Stimulated activated CD4-positive, alpha-beta T cell treated with anti-CD3 and anti-CD28 coated beads, Interleukin-2, amount 100 ng/mL, for 24 hours (primary cell): ENCODE measurements at regions not wholly inside any gene's neighbourhood (a gene's known extent, or its start where the extent isn't known, plus 50 kb on each side); places are given as distances from the start of the nearest gene placed in this dataset.
"Not testable (repeated sequence)": the region's sequence is repeated elsewhere in the genome, so short reads cannot be mapped to it uniquely, and the experiment has no call there.

Source experiments
- DNase-seq, 2 donors: peaks; one replicate each; pipeline ENCODE4 v3.0.0-alpha.2; 2020

DNA sequence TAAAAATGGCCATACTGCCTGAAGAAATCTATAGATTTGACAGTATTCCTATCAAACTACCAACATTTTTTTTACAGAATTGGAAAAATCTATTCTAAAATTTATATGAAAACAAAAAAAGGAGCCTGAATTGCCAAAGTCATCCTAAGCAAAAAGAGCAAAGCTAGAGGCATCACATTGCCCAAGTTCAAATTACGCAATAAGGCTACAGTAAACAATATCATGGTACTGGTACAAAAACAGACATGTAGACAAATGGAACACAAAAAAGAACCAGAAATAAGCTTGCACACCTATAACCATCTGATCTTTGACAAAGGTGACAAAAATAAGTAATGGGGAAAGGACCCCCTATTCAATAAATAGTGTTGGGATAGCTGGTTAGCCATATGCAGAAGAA, 50.2 kb upstream of the THSD7B start:
- no peak for DNase-seq

DNA sequence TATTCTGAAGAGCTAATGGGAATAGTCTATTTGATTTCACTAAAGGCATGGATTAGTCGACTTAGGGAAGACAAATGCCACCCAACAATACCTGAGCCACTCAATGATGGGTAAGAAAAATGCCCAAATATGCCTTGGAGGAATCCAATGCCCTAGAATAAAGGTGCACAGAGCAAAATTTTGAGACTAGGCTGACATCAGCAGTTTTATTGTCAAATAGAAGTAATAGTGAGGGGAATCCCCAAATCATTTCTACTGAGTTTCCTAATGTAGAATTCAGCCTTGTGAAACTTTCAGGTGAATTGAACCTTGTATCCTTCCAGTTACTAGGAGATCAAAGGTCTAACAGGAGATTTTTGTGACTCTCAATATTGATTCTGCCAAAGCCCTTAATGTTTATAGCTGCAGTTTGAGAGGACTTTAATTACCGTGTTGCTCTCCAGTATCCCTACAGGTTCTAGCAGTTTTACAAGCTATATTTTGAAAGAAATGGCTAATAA, 50.8 kb upstream of the THSD7B start:
- DNase-seq = no peak

DNA sequence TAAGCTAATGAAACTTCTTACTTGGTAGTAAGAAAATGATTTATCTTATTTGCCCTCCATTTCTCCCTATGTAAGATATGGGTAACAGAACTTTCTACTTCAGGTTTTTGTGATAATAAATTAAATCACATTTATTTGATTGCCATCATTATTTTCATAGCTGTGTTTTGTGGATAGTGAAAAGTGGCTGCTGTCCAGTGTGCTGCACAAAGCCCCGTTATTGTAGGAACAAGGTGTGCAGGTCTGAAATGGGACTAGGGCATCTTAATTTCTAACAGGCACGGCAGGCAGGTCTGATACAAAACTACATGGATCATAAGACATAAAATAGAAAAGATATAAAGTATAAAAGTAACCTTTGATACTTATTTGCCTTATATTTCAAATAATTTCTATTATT, 51.6 kb upstream of the THSD7B start:
- DNase-seq = no peak

DNA sequence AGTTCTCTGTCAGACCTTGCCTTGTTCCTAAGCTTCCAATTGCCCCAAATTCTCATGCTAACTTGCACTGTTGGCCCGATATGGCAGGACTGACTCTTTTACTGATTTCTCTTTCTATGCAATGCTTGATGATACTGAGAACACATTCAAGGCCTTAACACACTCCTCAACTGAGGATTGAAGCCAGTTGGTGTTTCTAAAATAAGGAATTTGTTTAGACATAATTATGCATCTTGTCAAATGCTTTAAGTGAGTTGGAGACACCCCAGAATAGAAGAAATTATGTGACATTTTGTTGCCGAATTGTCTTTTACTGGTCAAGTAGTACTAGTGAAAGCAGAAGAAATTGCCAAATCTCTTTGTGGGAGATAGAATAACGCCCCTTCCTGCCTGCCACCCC, 60.0 kb upstream of the THSD7B start:
- DNase-seq = no peak

DNA sequence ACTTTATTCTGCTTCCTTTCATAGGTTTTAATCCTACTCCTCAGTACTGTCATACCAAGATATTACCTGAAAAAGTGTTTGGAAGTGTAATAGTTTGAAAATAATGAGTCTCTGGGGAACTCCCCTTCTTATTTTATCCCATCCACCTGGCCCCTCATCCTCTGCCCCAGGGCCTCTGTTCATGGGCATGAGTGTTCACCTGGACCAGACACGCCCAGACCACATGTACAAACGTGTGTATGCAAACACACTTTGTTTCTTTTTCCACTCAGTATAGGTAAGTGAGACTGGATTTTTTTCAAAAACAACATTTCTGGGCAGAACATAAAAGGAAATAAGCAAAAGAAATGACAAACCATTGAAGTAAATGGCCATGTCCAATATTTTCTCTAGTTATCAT, 62.1 kb upstream of the THSD7B start:
- DNase-seq = no peak

DNA sequence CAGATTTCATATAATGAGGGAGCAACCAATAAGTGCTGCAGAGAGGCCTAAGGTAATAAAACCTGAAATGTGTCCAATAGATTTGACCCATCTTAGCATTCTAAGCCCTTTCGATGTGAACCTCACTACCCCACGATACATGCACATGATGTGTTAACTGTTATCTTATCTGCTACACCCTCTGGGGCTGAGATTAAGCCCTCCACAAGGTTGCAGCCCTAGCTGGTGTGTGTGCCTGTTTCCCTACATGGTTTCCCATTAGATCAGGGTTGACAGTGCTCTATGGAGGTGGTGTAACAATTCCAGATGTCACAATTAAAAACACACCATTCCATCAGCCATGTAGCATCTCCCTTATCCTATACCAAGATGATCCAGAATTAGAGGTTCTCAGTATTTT, 68.9 kb upstream of the THSD7B start:
- no peak for DNase-seq

DNA sequence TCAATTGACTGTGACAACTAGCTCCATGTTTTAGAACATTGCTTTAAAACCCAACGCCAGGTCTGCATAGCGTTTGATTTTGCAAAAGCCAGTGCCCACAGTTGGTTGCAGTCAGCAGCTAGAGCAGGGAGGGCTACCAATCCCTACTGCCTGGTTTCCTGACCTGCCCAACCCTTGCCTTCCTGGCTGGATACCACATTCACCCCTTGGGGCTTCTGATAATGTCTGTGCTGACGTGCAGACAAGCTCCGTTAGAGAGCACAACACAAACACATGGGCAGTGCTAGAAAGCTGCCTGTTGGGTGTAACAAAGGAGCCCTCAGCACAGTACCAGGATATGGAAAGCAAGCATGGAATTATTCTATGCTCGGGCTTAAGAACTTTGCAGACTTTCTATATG, 71.4 kb upstream of the THSD7B start:
- DNase-seq = no peak

DNA sequence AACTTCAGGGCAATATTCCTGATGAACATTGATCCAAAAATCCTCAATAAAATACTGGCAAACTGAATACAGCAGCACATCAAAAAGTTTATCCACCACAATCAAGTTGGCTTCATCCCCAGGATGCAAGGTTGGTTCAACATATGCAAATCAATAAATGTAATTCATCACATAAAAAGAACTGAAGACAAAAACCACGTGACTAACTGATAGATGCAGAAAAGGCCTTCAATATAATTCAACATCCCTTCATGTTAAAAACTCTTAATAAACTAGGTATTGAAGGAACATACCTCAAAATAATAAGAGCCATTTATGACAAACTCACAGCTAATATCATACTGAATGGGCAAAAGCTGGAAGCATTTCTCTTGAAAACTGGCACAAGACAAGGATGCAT, 85.3 kb upstream of the THSD7B start:
- not testable (repeated sequence) for DNase-seq

DNA sequence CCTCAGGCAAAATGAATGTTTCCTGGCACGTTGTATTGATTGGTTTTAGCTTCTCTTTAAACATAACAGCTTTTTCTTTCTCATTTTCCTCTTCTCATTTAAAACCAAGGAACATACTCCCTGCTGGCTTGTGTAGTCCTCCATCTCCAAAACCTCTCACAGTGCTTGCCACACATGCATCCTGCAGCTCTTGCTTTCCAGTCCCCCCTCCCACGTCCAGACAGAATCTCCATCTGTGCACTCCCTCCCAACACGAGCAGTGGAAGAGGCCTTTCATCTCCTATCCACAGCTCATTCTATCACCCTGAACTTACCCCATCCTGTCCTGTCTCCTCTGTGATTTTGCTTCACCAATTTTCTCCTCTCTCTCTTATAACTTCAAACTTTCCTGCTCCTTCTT, 99.6 kb upstream of the THSD7B start:
- no peak for DNase-seq

DNA sequence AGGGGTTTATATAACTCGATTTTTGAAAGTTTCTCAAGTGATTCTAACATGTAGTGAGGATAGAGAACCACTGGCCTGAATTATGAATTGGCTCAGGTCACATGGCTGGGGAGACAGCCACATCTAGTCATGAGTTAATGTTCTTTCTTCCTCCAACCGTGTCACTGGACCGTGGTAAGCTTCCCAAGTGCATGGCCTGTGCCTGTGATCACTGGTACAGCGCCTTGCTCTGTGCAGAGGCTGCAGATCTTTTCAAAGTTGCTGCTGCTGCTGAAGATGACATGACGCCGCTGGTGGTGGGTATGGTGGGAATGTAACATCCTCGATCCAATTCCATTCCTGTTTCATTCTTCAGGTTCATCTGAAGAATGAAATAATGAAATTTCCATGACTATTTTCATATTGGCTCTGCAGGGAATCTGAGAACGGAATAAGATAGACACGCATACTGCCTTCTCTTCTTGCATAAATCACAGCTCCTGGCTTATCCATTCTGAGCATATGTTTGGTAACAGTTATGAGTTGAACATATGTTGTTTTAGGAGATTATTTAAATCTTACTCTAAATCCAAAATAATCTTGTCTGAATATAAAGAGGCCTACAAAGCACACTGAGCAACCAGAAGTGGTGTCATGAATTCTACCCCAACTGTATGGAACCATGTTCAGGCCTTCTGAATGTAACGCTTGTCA, 100.5 kb upstream of the THSD7B start:
- DNase-seq = no peak

DNA sequence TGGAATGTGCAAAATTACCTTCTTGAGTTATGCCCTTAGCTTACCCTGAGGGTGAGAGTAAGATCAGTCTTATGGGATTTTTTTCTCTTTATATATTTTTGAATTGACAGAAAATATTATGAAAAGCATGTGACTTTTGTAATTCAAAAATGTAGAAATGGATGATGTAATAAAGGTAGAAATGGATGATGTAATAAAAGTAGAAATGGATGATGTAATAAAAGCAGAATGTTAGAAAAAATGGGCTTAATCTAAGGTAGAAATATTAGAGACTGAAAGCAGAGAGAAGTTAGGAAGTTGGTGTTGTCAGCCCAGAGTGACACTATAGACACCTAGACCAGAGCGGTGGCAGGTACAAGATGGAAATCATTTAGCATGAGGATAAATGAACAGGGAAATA, 107.1 kb upstream of the THSD7B start:
- DNase-seq = no peak

DNA sequence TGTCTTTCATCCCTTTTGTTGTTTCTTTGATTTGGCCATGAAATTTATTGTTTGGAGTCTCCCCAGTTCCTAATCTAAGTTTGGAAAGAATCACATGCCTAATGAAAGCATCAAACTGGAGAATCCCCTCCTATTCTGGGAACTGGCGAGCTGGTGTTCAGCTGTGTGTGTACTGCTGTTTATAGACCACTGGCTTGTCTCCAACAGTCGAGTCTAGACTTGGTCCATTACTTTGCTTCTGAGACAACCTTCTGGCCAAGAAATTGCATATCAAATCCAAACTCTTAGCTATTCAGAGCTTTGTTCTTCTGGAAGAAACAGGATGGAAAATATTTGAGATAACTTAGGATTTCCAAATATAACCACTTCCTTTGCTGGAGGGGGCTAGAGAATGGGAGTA, 111.5 kb upstream of the THSD7B start:
- DNase-seq = no peak

DNA sequence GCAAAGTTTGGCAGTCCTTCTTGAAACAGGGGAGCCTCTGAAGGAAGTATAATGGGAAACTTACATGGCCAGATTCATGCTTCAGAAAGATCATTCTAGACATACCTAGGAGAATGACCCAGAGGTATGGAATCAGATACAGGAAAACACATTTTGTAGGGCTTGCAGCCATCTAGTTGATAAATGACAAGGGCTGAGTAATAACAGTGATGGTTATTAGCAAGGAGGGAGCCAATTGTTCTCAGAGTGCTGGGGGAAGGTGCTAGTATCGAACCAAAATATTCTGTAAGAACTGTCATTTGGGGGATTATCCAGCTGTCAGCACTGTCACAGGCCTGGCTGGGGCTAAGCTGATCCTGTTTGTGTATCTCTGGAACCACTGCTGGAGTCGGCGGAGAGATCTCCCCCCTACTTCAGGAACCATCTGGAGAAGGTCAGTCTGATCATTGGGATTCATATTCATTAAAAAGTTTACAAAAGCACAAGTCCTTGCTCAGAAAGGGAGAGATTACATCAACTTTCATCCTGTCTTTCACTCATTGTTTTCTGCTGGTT, 113.8 kb upstream of the THSD7B start:
- no peak for DNase-seq

DNA sequence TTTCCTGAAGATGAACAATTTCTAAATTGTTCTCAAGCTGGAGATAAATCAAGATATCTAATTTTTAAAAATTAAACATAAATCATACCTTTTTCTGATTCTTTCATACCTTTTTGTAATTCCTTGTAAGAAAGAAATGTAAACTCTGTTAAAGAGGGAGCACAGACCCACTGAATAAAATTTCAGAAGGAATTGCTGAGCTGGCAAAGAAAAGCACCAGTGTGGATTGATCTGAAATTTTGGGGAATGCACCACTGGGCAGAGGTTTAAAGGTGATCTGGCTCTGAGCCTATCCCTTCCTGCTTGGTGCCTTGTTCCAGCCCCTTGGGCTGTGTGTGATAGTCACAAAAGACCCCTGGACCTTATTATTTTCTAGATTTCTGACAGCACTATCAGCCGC, 118.3 kb upstream of the THSD7B start:
- DNase-seq = no peak

DNA sequence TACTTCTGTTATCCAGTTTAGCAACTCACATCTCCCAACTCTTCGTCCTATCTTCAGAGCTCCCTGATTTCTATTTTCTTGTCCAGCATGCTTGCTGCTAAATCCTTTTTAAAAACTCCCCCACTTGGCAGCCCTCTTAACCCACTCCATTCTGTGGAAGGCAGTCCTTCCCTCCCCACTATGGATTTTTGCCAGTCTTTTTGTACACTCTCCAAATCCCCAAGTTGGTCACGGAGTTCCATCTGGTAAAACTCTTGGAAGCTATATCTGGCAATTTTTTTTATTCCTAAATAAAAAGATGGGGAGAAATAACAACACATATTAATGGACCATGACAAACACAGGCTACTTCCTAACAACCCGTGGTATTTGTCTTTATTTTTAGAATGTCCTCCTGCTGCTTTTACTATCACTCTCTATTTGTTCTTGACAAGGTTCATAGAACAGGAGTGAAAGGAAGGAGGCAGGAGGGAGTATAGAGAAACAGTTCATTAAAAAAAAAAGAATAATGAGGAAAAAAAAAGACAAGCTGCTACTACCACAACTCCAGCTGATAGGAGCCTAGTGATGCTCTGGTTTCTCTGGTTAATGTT, 120.0 kb upstream of the THSD7B start:
- DNase-seq = no peak

DNA sequence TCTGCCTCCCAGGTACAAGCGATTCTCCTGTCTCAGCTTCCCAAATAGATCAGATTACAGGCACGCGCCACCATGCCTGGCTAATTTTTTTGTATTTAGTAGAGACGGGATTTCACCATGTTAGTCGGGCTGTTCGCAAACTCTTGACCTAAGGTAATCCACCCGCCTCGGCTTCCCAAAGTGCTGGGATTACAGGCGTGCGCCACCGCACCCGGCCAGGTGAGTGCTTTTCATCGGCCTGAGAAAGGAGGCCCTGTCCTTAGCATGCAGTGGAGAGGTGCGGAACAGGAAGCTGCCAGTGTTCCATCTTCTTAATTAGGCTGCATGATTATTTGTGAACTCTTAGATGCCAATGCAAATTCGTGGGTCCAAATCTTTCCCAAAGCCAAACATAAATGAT, 125.7 kb upstream of the THSD7B start:
- no peak for DNase-seq

DNA sequence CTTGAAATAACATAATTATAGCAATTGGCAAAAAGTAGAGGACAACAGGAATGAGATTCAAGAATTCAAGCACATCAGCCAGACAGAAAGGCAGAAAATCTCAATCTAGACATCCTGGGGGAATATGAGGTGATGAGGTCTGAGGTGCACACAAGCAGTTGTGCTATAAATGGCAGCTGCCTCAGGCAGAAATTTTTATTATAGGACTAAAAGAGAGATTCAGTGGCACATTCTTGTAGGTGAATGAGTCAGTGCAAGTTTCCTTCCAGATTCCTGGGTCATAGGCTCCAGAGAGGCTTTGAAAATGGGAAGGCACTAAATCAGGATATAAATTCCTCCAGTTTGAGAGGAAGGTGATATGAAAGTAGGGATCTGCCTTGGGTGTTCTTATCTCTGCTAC, 127.2 kb upstream of the THSD7B start:
- DNase-seq = no peak

DNA sequence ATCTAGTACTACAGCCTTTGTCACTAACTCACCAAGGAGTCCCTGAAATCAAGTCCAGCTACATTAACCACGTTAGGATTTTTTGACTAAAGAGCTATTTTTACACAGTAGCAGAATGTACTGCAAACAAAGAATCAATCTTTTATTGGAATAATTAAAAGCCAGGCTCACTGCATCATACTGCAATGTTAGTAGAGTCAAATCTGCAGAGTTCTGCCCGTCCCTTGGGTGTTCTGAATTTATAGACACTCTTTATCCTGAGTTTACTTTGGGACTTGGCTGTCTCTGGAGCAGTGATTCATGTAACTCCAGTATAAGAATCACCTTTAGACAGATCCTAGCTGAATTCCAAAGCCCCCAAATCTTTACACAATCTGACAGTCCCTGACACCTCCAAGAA, 127.9 kb upstream of the THSD7B start:
- no peak for DNase-seq

DNA sequence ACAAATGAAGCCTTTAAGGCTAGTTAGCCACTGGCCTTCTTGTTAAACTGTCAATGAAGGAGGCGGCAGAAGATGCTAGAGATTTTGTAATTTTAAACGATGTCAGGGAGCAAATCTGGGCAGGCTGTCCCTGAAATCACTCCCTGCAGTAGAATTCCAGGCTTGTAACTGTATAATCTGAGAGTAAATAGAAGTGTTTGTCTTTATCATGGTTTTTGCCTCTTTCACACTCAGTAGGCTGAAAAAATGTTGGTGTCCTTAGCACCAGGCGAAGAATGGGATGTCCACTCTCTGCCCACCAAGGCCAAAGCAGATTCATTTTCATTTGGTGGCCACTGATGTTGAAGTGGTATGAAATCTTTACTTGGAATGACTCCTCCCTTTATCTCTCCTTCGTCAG, 136.9 kb upstream of the THSD7B start:
- no peak for DNase-seq

DNA sequence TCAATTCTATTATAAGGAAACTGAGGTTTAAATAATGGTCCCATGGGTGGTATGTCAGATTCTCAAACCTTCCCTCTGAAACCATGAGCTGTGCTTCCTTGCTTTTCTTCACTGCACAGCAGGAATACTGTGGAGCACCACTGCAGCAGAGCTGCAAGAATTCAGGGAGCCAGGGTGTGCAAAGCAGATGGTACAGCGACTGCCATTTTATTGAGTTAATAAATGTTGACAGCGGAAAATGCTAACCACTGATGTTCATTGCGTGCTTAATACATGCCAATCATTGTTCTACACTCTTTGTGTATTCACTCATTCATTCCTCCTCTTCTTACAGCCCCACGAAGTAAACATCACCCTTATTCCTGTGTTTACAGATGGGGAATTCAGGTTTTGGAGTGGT, 152.2 kb upstream of the THSD7B start:
- no peak for DNase-seq

DNA sequence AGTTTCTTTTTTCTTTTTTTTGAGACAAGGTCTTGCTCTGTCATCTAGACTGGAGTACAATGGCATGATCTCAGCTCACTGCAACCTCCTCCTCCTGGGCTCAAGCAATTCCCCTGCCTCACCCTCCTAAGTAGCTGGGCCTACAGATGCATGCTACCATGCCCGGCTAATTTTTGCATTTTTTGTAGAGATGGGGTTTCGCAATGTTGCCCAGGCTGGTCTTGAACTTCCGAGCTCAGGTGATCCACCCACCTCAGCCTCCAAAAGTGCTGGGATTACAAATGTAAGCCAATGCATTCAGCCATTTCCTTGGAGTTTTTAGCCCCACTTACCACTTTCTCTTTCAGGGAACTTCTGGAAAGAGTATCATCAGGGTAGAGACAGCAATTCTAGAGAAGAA, 153.3 kb upstream of the THSD7B start:
- no peak for DNase-seq

DNA sequence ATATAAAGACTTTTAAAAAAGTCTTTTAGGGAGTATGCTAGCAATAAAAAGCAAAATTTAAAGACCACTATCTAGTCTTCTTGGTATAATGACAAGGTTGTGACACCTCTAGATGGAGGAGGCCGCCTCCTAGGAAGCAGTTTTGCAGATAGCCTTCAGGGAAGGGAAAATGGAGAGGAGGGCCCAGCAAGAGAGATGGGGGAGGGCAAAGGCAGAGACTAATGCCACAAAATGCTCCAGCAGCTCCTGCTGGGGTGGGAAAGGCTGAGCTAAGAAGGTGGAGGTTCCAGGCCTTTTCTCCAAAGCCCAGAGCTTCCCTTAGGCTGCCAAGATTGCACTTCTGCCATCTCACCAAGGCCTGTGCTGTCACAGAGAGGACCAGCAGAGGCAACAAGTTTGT, 153.9 kb upstream of the THSD7B start:
- DNase-seq = no peak

DNA sequence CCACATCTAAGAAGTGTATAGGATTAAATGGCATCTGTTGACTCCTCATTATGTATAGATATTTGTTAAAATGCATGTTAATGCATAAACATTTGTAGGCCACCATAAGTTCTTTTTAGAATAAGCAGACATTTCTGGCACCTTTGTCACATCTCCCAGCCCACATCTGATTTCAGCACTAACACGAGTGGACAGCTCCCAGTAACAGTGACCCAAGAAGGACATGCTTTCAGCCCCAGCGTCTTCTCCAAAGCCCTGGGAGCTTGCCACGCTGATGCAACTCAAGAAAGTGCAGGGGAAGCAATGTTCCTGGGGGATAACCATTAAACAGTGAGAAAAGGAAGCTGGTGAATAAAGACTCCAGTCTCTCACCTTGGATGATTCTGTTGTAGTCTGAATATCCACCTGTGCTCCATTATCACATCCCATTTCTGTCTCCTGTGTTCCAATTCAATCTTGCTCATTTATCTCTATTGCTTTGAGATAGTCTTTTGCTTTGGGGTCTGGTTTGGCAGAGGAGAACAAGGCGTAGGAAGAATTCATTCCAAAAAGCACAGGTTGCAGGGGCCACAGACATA, 182.6 kb upstream of the THSD7B start:
- peak; percentile 6 to 17 for DNase-seq

DNA sequence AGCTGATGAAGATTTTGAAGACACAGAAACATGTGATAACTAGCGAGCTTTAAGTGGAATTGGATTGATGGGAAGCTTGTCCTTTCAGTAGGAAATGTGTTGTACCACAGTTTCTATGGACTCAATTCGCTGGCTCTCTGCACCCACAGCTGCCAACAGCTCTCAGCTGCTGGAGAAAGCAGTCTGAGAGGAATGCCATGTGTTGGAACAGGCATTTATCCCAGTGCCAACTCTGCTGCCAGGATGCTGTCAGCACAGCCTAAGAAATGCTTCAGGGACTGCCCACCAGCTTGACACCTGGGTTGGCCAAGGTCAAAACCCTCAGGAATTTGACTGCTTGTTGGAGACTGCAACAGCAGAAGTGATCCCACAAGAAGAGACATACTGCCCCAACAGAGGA, 193.0 kb upstream of the THSD7B start:
- DNase-seq = no peak
